ENCODE measurements at regions not wholly inside any gene's neighbourhood (a gene's known extent, or its start where the extent isn't known, plus 50 kb on each side); places are given as distances from the start of the nearest gene placed in this dataset.

DNA sequence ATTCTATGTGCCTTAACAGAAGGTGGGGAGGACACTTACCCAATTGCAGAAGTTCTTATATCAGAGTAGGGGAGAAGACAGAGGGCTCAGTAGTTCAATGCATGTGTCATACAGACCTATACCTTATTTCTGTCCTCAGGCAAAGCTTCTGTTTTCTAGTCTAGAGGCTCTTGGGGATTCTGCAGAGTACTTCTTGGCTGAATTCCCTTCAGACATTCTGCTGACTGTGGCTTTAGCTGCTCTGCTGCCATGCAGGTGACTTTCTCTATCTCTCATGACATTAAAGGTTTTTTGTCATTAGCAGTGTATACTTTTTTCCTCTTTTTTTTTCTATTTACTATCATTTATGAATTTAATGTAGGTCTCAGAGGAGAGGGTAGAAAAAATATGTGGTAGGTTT, 172.8 kb upstream of the PLSCR5 start:
- H4K20me1 ChIP-seq (ENCODE audit: control insufficient read depth, insufficient read depth, low read depth, low read length): no peaks in the 10 kb centered on the region
- no peak for TF ChIP-seq EZH2phosphoT487 (IDR thresholded peaks at IDR 0.05; ENCODE audit: borderline replicate concordance, low read length)
- TF ChIP-seq, protein P1, sequence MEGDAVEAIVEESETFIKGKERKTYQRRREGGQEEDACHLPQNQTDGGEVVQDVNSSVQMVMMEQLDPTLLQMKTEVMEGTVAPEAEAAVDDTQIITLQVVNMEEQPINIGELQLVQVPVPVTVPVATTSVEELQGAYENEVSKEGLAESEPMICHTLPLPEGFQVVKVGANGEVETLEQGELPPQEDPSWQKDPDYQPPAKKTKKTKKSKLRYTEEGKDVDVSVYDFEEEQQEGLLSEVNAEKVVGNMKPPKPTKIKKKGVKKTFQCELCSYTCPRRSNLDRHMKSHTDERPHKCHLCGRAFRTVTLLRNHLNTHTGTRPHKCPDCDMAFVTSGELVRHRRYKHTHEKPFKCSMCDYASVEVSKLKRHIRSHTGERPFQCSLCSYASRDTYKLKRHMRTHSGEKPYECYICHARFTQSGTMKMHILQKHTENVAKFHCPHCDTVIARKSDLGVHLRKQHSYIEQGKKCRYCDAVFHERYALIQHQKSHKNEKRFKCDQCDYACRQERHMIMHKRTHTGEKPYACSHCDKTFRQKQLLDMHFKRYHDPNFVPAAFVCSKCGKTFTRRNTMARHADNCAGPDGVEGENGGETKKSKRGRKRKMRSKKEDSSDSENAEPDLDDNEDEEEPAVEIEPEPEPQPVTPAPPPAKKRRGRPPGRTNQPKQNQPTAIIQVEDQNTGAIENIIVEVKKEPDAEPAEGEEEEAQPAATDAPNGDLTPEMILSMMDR (IDR thresholded peaks at IDR 0.05; ENCODE audit: low read depth, low read length, poor library complexity, severe bottlenecking): no peak
- H3K27me3 ChIP-seq (ENCODE audit: control insufficient read depth, low read length): no peaks in the 10 kb centered on the region
- H3K9me2 ChIP-seq (replicated peaks; ENCODE audit: control insufficient read depth, low read length): no peaks in the 10 kb centered on the region
- H3F3A ChIP-seq (ENCODE audit: control insufficient read depth, insufficient read depth): no peaks in the 10 kb centered on the region
- H3K4me2 ChIP-seq (ENCODE audit: low read length): no peak overlapping the region
- no peak overlapping the region for H3K4me3 ChIP-seq (ENCODE audit: low read length)
- H3K9me3 ChIP-seq (ENCODE audit: control insufficient read depth, insufficient read depth, low read length): no peaks in the 10 kb centered on the region
- no peaks in the 10 kb centered on the region for H3K79me2 ChIP-seq (ENCODE audit: control insufficient read depth, low read length)
- H3K27ac ChIP-seq (ENCODE audit: low read depth, low read length): no peak overlapping the region
- H3K36me3 ChIP-seq (ENCODE audit: control insufficient read depth, low read length): no peaks in the 10 kb centered on the region
- H3K4me1 ChIP-seq (ENCODE audit: control insufficient read depth, low read length): no peaks in the 10 kb centered on the region

DNA sequence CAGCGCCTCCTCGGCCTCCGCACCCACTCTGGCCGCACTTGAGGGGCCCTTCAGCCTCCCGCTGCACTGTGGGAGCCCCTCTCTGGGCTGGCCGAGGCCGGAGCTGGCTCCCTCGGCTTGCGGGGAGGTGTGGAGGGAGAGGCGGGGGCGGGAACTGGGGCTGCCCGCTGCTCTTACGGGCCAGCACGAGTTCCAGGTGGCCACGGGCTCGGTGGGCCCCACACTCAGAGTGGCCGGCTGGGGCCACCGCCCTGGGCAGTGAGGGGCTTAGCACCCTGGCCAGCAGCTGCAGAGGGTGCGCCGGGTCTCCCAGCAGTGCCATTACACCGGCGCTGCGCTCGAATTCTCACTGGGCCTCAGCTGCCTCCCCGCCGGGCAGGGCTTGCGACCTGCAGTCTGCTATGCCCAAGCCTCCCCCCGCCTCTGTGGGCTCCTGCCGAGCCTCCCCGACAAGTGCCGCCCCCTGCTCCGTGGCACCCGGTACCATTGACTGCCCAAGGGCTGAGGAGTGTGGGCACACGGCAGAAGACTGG, 167.1 kb upstream of the PLSCR5 start:
- Histone ChIP-seq H3K36me3 (ENCODE audit: control insufficient read depth, low read length) (no peaks in the 10 kb centered on the region), H3K9me3 (ENCODE audit: control insufficient read depth, insufficient read depth, low read length) (no peaks in the 10 kb centered on the region), H3K9me2 (replicated peaks; ENCODE audit: control insufficient read depth, low read length) (no peaks in the 10 kb centered on the region), H4K20me1 (ENCODE audit: control insufficient read depth, insufficient read depth, low read depth, low read length) (no peaks in the 10 kb centered on the region), H3K79me2 (ENCODE audit: control insufficient read depth, low read length) (no peaks in the 10 kb centered on the region), H3K4me2 (ENCODE audit: low read length) (no peak overlapping the region), H3K27ac (ENCODE audit: low read depth, low read length) (no peak overlapping the region), H3K4me1 (ENCODE audit: control insufficient read depth, low read length) (no peaks in the 10 kb centered on the region), H3K4me3 (ENCODE audit: low read length) (no peak overlapping the region), H3K27me3 (ENCODE audit: control insufficient read depth, low read length) (no peaks in the 10 kb centered on the region), H3F3A (ENCODE audit: control insufficient read depth, insufficient read depth) (no peaks in the 10 kb centered on the region)
- TF ChIP-seq EZH2phosphoT487 (IDR thresholded peaks at IDR 0.05; ENCODE audit: borderline replicate concordance, low read length): no peak
- TF ChIP-seq, protein P1 (IDR thresholded peaks at IDR 0.05; ENCODE audit: low read depth, low read length, poor library complexity, severe bottlenecking): no peak

DNA sequence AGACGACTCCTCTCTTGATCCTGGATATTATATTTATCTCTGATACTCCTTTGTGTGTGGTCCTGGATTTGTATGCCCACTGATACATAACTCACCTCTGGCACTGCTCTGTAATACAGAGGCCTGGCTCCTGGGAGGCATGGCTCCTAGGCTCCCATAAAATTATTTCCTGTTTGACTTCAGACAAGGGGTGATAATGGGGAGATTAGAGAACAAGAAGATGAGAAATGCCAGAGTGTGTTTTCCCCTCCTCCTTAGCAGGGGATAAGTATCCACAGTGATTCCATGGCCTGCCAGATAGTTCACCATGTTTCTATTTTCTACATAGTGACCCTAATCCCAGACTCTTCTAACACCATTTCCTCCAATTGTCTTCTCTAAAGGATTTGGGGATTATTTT, 165.7 kb upstream of the PLSCR5 start:
- TF ChIP-seq EZH2phosphoT487 (IDR thresholded peaks at IDR 0.05; ENCODE audit: borderline replicate concordance, low read length): no peak
- TF ChIP-seq, protein P1 (IDR thresholded peaks at IDR 0.05; ENCODE audit: low read depth, low read length, poor library complexity, severe bottlenecking): no peak
- Histone ChIP-seq H3K27me3 (ENCODE audit: control insufficient read depth, low read length) (no peaks in the 10 kb centered on the region), H3K9me3 (ENCODE audit: control insufficient read depth, insufficient read depth, low read length) (no peaks in the 10 kb centered on the region), H4K20me1 (ENCODE audit: control insufficient read depth, insufficient read depth, low read depth, low read length) (no peaks in the 10 kb centered on the region), H3K4me2 (ENCODE audit: low read length) (no peak overlapping the region), H3K27ac (ENCODE audit: low read depth, low read length) (no peak overlapping the region), H3K4me1 (ENCODE audit: control insufficient read depth, low read length) (no peaks in the 10 kb centered on the region), H3K36me3 (ENCODE audit: control insufficient read depth, low read length) (no peaks in the 10 kb centered on the region), H3K79me2 (ENCODE audit: control insufficient read depth, low read length) (no peaks in the 10 kb centered on the region), H3K9me2 (replicated peaks; ENCODE audit: control insufficient read depth, low read length) (no peaks in the 10 kb centered on the region), H3F3A (ENCODE audit: control insufficient read depth, insufficient read depth) (no peaks in the 10 kb centered on the region), H3K4me3 (ENCODE audit: low read length) (no peak overlapping the region)

Measured in DOHH2 (cell line).